Hepatocyte (in vitro differentiated cells): ENCODE measurements at regions not wholly inside any gene's neighbourhood (a gene's known extent, or its start where the extent isn't known, plus 50 kb on each side); places are given as distances from the start of the nearest gene placed in this dataset.

Experiments
- EZH2 ChIP-seq: fragments of 200-600 bp; sonication (generic); IDR thresholded peaks from 2 replicates; pipeline ENCODE4 v1.6.1; 2016; ENCODE audit warnings: antibody characterized with exemption, mild to moderate bottlenecking, borderline replicate concordance
- EZH2phosphoT487 ChIP-seq: fragments of 200-600 bp; sonication (generic); IDR thresholded peaks from one replicate; pipeline ENCODE4 v1.6.1; 2018; ENCODE audit warnings: antibody characterized with exemption, mild to moderate bottlenecking, low read depth, moderate library complexity; ENCODE audit not compliant: unreplicated experiment, severe bottlenecking
- TF ChIP-seq, protein P1 (sequence below): fragments of 200-600 bp; sonication (generic); IDR thresholded peaks from 2 replicates; pipeline ENCODE4 v1.5.1; 2016; ENCODE audit warnings: antibody characterized with exemption, mild to moderate bottlenecking; ENCODE audit not compliant: poor library complexity

DNA sequence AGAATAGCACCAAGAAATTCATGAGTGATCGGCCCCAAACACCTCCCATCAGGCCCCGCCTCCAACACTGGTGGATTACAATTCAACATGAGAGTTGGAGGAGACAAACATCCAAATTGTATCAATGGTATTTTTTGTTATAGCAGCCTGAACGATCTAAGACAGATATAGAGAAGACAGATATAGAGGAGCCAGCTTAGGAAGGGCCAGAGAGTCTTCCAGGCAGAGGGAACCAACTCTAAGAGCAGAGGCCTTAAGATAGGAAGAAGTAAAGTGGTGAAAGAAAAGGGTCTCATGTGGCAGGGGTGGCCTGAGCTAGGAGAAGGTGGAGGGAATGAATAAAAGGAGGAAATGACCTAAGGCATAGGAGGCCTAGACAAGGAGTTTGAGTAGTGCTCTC, 158.8 kb upstream of the TBL1XR1 start:
- TF ChIP-seq EZH2, result no peak
- TF ChIP-seq, protein P1, sequence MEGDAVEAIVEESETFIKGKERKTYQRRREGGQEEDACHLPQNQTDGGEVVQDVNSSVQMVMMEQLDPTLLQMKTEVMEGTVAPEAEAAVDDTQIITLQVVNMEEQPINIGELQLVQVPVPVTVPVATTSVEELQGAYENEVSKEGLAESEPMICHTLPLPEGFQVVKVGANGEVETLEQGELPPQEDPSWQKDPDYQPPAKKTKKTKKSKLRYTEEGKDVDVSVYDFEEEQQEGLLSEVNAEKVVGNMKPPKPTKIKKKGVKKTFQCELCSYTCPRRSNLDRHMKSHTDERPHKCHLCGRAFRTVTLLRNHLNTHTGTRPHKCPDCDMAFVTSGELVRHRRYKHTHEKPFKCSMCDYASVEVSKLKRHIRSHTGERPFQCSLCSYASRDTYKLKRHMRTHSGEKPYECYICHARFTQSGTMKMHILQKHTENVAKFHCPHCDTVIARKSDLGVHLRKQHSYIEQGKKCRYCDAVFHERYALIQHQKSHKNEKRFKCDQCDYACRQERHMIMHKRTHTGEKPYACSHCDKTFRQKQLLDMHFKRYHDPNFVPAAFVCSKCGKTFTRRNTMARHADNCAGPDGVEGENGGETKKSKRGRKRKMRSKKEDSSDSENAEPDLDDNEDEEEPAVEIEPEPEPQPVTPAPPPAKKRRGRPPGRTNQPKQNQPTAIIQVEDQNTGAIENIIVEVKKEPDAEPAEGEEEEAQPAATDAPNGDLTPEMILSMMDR, result no peak
- TF ChIP-seq EZH2phosphoT487, result no peak
